H1 (cell line): ENCODE measurements at regions not wholly inside any gene's neighbourhood (a gene's known extent, or its start where the extent isn't known, plus 50 kb on each side); places are given as distances from the start of the nearest gene placed in this dataset.

Experiments used
- CHD2 ChIP-seq: IDR thresholded peaks from 2 replicates; pipeline ENCODE4 v1.6.1; 2012; ENCODE audit warnings: low read length, improper control_type of control experiment
- CREB1 ChIP-seq: IDR thresholded peaks from 2 replicates; pipeline ENCODE4 v1.6.1; 2012; ENCODE audit warnings: inconsistent platforms
- CTCF ChIP-seq, 3 experiments: IDR thresholded peaks; 1 replicate in 2 of 3; 2 replicates in 1 of 3; pipeline versions ENCODE4 v1.5.1 to v1.6.1; 2011; ENCODE audit warnings: low read length in 3 of 3, mild to moderate bottlenecking in 3 of 3, inconsistent platforms in 2 of 3, low read depth in 1 of 3, moderate library complexity in 1 of 3; ENCODE audit not compliant: insufficient read depth in 1 of 3; ENCODE audit errors: control extremely low read depth in 1 of 3
- GTF2F1 ChIP-seq: IDR thresholded peaks from 2 replicates; pipeline ENCODE4 v1.6.1; 2012; ENCODE audit warnings: low read depth, low read length, improper control_type of control experiment, borderline replicate concordance
- MAFK ChIP-seq: IDR thresholded peaks from 2 replicates; pipeline ENCODE4 v1.6.1; 2012; ENCODE audit warnings: low read depth, mild to moderate bottlenecking, improper control_type of control experiment, low read length
- NRF1 ChIP-seq: IDR thresholded peaks from 2 replicates; pipeline ENCODE4 v1.6.1; 2011; ENCODE audit warnings: mild to moderate bottlenecking, low read depth, low read length, improper control_type of control experiment
- POLR2A ChIP-seq, 2 experiments: IDR thresholded peaks; 1 replicate in 1 of 2; 2 replicates in 1 of 2; pipeline ENCODE4 v1.6.1; 2011; ENCODE audit warnings: low read depth in 2 of 2, low read length in 2 of 2, mild to moderate bottlenecking in 2 of 2; ENCODE audit errors: control extremely low read depth in 1 of 2
- SIN3A ChIP-seq, 2 experiments: IDR thresholded peaks in 1 of 2; conservative IDR thresholded peaks in 1 of 2; 2 replicates each; pipeline ENCODE4 v1.6.1; 2011 to 2012; ENCODE audit warnings: low read length in 2 of 2, improper control_type of control experiment in 1 of 2, low read depth in 1 of 2, mild to moderate bottlenecking in 1 of 2
- SIRT6 ChIP-seq: IDR thresholded peaks from one replicate; pipeline ENCODE4 v1.7.1; 2012; ENCODE audit warnings: low read length, inconsistent platforms
- SP2 ChIP-seq: IDR thresholded peaks from 2 replicates; pipeline ENCODE4 v1.6.1; 2012; ENCODE audit warnings: mild to moderate bottlenecking, low read length, inconsistent platforms
- TAF1 ChIP-seq: IDR thresholded peaks from 2 replicates; pipeline ENCODE4 v1.6.1; 2011; ENCODE audit warnings: mild to moderate bottlenecking, low read depth, low read length
- TCF12 ChIP-seq: IDR thresholded peaks from 2 replicates; pipeline ENCODE4 v1.6.1; 2011; ENCODE audit warnings: low read depth, mild to moderate bottlenecking, low read length

- TF ChIP-seq CTCF (IDR thresholded peaks at IDR 0.05; ENCODE audit: control extremely low read depth in 1 of 3, insufficient read depth in 1 of 3, low read depth in 1 of 3, low read length in 3 of 3) (no peak), POLR2A (IDR thresholded peaks at IDR 0.05; ENCODE audit: control extremely low read depth in 1 of 2, low read depth in 2 of 2, low read length in 2 of 2) (no peak), NRF1 (no peak), SIN3A (conservative IDR thresholded peaks at IDR 0.05 in 1 of 2, IDR thresholded peaks at IDR 0.05 in 1 of 2; ENCODE audit: low read depth in 1 of 2, low read length in 2 of 2) (no peak), MAFK (no peak), TAF1 (no peak), SIRT6 (no peak), GTF2F1 (no peak), CREB1 (no peak), TCF12 (no peak), CHD2 (no peak), SP2 (no peak)
These were observed 185.1 kb downstream of the EFHB start for GRCh38 chr3:19748782-19749447.
